ENCODE measurements at regions not wholly inside any gene's neighbourhood (a gene's known extent, or its start where the extent isn't known, plus 50 kb on each side); places are given as distances from the start of the nearest gene placed in this dataset.
"Not testable (repeated sequence)": the region's sequence is repeated elsewhere in the genome, so short reads cannot be mapped to it uniquely, and the experiment has no call there.

DNA sequence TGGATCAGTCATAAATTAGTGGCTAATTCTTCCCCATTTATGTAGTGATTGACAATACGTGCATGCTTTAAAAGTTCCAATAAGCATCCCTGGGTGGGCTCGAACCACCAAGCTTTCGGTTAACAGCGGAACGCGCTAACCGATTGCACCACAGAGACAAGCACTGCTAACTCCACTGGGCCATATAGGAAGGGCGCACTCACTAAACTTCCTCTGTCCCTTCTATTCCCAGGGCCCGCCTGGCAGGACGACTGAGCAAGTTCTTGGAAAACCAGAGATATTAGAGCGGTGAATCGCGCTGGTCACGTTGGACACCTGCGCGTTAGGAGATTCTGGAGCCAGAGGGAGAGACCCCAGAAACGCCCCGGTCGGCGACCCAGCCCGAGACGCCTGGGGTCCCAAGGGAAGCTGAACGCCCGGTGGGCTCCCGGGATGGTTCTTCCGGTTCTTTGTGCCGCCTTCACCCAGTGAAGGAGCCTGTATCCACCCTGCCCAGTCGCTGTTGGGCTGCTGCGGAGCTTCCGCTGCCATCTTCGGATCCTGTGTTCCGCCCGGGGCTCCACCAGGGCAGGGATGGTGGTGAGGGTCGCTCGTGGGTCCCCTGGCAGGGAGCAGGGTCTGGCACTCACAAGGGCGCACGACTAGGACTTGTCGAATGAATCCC lies 62.8 kb downstream of the PPIAL4A start:
- not testable (repeated sequence) for H3K9me3 ChIP-seq (ENCODE audit: control insufficient read depth in 1 of 2, low read length in 2 of 2); H3K9ac ChIP-seq (ENCODE audit: low read depth in 1 of 2, low read length in 2 of 2); H3K4me1 ChIP-seq (ENCODE audit: control insufficient read depth in 1 of 2, insufficient read depth in 2 of 2, low read length in 2 of 2); H3K4me3 ChIP-seq (ENCODE audit: low read depth in 1 of 2, low read length in 2 of 2); H3K27me3 ChIP-seq (ENCODE audit: control insufficient read depth in 1 of 2, insufficient read depth in 2 of 2, low read length in 2 of 2); H3K27ac ChIP-seq (ENCODE audit: low read depth, low read length); H3K36me3 ChIP-seq (ENCODE audit: control insufficient read depth in 1 of 2, insufficient read depth in 2 of 2, low read length in 2 of 2)

DNA sequence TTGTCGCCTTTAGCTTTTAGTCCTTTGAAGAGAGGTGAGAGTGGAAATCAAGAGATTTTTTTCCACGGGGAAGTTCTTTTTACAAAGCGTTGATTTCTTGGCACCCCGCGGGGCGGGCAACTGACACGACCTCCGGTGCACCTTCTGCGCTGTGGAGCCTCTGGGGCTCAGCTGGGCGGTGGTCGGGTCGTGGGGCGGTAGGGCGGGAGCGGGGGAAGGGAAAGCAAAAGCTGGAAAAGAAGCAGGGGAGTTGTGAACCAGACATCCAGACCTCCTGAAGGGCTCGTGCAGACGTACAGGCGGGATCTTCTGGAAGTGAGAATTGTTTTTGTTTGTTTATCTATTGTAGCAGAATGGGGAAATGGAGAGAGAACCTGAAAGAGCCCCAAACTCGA lies 63.3 kb downstream of the PPIAL4A start:
- not testable (repeated sequence) for H3K36me3 ChIP-seq (ENCODE audit: control insufficient read depth in 1 of 2, insufficient read depth in 2 of 2, low read length in 2 of 2); H3K27ac ChIP-seq (ENCODE audit: low read depth, low read length); H3K4me3 ChIP-seq (ENCODE audit: low read depth in 1 of 2, low read length in 2 of 2); H3K27me3 ChIP-seq (ENCODE audit: control insufficient read depth in 1 of 2, insufficient read depth in 2 of 2, low read length in 2 of 2); H3K4me1 ChIP-seq (ENCODE audit: control insufficient read depth in 1 of 2, insufficient read depth in 2 of 2, low read length in 2 of 2); H3K9ac ChIP-seq (ENCODE audit: low read depth in 1 of 2, low read length in 2 of 2); H3K9me3 ChIP-seq (ENCODE audit: control insufficient read depth in 1 of 2, low read length in 2 of 2)

DNA sequence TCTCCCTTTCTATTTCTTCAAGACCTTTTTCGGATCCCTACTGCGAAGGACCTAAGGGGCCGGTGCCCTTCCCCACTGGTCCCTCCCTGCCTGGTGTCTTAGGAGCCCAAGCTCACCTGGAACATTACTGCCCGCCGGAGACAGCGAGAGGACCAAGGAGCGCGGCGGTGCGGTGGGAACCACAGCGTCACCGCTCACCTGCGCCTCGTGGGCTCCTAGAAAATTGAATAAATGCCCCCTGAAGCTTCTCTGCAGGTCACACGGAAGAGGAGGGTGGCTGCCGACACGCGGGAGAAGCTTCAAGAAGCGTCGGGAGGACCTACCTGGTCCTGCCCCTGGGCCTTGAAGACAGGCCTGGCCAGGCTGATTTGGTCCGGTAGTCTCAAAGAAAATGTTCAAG lies 65.2 kb downstream of the PPIAL4A start:
- Histone ChIP-seq H3K4me1 (ENCODE audit: control insufficient read depth in 1 of 2, insufficient read depth in 2 of 2, low read length in 2 of 2) (no peaks in the 10 kb centered on the region), H3K36me3 (ENCODE audit: control insufficient read depth in 1 of 2, insufficient read depth in 2 of 2, low read length in 2 of 2) (no peaks in the 10 kb centered on the region), H3K27me3 (ENCODE audit: control insufficient read depth in 1 of 2, insufficient read depth in 2 of 2, low read length in 2 of 2) (no peaks in the 10 kb centered on the region), H3K9ac (ENCODE audit: low read depth in 1 of 2, low read length in 2 of 2) (no peak overlapping the region), H3K9me3 (ENCODE audit: control insufficient read depth in 1 of 2, low read length in 2 of 2) (no peaks in the 10 kb centered on the region), H3K4me3 (ENCODE audit: low read depth in 1 of 2, low read length in 2 of 2) (no peak overlapping the region), H3K27ac (ENCODE audit: low read depth, low read length) (no peak overlapping the region)

DNA sequence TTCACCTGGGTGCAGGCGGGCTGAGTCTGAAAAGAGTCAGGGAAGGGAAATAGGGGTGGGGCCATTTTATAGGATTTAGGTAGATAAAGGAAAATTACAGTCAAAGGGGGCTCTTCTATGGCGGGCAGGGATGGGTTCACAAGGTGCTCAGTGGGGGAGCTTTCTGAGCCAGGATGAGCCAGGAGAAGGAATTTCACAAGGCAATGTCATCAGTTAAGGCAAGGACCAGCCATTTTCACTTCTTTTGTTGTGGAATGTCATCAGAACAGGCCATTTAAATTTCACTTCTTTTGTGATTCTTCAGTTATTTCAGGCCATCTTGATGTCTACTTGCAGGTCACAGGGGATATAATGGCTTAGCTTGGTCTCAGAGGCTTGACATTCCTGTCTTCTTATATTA lies 66.4 kb downstream of the PPIAL4A start:
- H3K9me3 ChIP-seq (ENCODE audit: control insufficient read depth in 1 of 2, low read length in 2 of 2); H3K9ac ChIP-seq (ENCODE audit: low read depth in 1 of 2, low read length in 2 of 2); H3K27ac ChIP-seq (ENCODE audit: low read depth, low read length); H3K4me3 ChIP-seq (ENCODE audit: low read depth in 1 of 2, low read length in 2 of 2); H3K27me3 ChIP-seq (ENCODE audit: control insufficient read depth in 1 of 2, insufficient read depth in 2 of 2, low read length in 2 of 2); H3K4me1 ChIP-seq (ENCODE audit: control insufficient read depth in 1 of 2, insufficient read depth in 2 of 2, low read length in 2 of 2); H3K36me3 ChIP-seq (ENCODE audit: control insufficient read depth in 1 of 2, insufficient read depth in 2 of 2, low read length in 2 of 2): not testable (repeated sequence)

DNA sequence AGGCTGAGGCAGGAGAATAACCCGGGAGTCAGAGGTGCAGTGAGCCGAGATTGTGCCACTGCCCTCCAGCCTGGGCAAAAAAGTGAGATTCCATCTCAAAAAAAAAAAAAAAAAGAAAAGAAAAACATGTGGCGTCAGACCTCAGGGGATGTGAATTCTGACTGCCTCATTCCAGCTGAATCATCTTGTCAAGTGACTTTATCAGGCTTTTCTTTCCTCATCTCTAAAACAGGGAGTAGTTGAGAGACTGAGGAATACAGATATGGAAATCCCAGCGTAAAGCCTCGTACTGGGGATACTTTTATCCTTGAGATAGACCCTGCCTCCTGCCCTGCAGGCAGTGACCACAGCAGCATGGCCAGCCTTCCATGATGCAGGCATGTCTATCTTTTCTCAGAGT lies 76.4 kb downstream of the PPIAL4A start:
- not testable (repeated sequence) for H3K4me3 ChIP-seq (ENCODE audit: low read depth in 1 of 2, low read length in 2 of 2); H3K27me3 ChIP-seq (ENCODE audit: control insufficient read depth in 1 of 2, insufficient read depth in 2 of 2, low read length in 2 of 2); H3K27ac ChIP-seq (ENCODE audit: low read depth, low read length); H3K9ac ChIP-seq (ENCODE audit: low read depth in 1 of 2, low read length in 2 of 2); H3K9me3 ChIP-seq (ENCODE audit: control insufficient read depth in 1 of 2, low read length in 2 of 2); H3K4me1 ChIP-seq (ENCODE audit: control insufficient read depth in 1 of 2, insufficient read depth in 2 of 2, low read length in 2 of 2); H3K36me3 ChIP-seq (ENCODE audit: control insufficient read depth in 1 of 2, insufficient read depth in 2 of 2, low read length in 2 of 2)

DNA sequence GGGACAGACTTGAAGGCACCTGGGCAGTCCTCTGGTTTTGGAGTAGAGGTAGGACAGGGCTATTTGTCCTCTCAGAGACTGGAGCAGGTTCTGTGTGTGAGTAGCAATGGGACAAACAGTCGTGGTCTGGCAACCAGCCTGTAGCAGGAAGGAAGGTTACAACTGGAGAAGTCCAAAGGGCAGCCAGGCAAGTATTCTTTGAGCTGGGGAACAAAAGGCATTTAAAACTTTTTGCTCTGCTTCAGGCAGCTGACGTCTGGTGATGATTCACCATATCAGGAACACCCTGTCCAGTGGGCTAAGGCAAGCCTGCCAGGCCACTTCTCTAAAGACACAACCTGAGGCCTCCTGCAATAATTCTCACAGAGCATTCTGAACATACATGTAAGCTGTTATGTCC lies 83.3 kb downstream of the PPIAL4A start:
- H3K4me3 ChIP-seq (ENCODE audit: low read depth in 1 of 2, low read length in 2 of 2); H3K9ac ChIP-seq (ENCODE audit: low read depth in 1 of 2, low read length in 2 of 2); H3K9me3 ChIP-seq (ENCODE audit: control insufficient read depth in 1 of 2, low read length in 2 of 2); H3K27me3 ChIP-seq (ENCODE audit: control insufficient read depth in 1 of 2, insufficient read depth in 2 of 2, low read length in 2 of 2); H3K27ac ChIP-seq (ENCODE audit: low read depth, low read length); H3K4me1 ChIP-seq (ENCODE audit: control insufficient read depth in 1 of 2, insufficient read depth in 2 of 2, low read length in 2 of 2); H3K36me3 ChIP-seq (ENCODE audit: control insufficient read depth in 1 of 2, insufficient read depth in 2 of 2, low read length in 2 of 2): not testable (repeated sequence)

DNA sequence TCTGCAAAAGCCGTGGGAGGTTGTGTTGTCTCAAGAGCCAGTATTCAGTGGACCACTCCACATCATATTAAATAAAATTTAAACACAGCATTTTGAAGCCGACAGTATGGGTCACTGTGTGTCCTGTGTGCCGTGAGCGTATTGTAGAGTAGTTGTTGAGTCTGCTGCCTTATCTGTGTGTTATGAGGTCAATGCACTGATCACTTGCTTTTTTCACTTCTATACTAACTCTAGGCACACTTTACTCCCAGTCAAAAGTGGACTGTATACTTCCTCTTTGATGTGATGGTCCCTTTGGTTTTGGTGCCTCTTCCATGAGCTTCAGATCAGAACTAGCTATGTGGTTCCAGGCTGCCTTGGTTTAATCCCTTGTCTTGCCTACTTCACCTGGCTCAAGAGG lies 84.3 kb downstream of the PPIAL4A start:
- not testable (repeated sequence) for H3K4me3 ChIP-seq (ENCODE audit: low read depth in 1 of 2, low read length in 2 of 2); H3K9ac ChIP-seq (ENCODE audit: low read depth in 1 of 2, low read length in 2 of 2); H3K27ac ChIP-seq (ENCODE audit: low read depth, low read length); H3K36me3 ChIP-seq (ENCODE audit: control insufficient read depth in 1 of 2, insufficient read depth in 2 of 2, low read length in 2 of 2); H3K9me3 ChIP-seq (ENCODE audit: control insufficient read depth in 1 of 2, low read length in 2 of 2); H3K4me1 ChIP-seq (ENCODE audit: control insufficient read depth in 1 of 2, insufficient read depth in 2 of 2, low read length in 2 of 2); H3K27me3 ChIP-seq (ENCODE audit: control insufficient read depth in 1 of 2, insufficient read depth in 2 of 2, low read length in 2 of 2)

DNA sequence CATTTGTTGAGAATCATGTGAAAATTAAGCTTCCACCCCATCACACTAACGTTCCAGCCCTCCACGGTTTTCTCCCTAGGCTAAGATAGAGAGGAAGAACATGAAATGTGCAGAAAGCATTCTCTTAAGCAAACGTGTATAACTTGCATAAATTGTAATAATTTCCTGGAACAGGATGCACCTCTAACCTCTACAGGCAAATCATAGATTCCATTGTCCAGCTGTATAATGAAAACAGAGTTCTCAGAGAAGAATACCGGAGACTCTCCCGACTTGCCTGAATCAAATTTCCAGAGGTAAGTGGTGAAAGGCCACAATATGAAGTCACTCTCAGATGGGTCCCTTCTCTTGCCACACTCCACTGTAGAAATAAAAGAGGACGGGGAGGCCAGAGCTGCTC lies 87.7 kb downstream of the PPIAL4A start:
- H3K27me3 ChIP-seq (ENCODE audit: control insufficient read depth in 1 of 2, insufficient read depth in 2 of 2, low read length in 2 of 2); H3K36me3 ChIP-seq (ENCODE audit: control insufficient read depth in 1 of 2, insufficient read depth in 2 of 2, low read length in 2 of 2); H3K27ac ChIP-seq (ENCODE audit: low read depth, low read length); H3K4me3 ChIP-seq (ENCODE audit: low read depth in 1 of 2, low read length in 2 of 2); H3K9me3 ChIP-seq (ENCODE audit: control insufficient read depth in 1 of 2, low read length in 2 of 2); H3K4me1 ChIP-seq (ENCODE audit: control insufficient read depth in 1 of 2, insufficient read depth in 2 of 2, low read length in 2 of 2); H3K9ac ChIP-seq (ENCODE audit: low read depth in 1 of 2, low read length in 2 of 2): not testable (repeated sequence)

DNA sequence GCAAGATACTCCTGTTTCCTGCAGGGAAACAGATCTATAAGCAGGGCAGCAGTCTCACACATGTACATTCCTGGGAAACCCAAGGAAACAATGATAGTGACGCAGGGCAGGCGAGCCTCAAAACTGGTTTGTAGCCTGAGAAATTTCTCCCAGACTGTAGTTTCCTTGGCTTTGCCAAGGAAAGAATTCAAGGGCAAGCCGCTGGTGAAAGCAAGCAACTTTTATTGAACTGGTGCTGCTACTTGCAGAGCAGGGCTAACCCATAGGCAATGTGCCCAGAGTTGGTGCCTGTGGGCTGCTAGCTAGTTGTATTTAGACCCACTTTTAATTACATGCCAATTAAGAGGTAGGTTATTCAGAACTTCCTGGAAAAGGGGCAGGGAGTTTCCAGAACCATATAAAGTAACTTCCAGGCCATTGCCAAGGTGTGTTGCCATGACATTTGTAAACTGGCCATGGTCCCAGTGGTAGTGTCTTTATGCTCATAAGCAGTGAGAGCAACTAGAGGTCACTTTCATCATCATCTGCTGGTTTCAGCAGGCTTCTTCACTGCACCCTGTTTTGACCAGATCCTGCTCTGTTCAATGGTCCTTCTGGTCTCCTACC lies 92.0 kb downstream of the PPIAL4A start:
- not testable (repeated sequence) for H3K9ac ChIP-seq (ENCODE audit: low read depth in 1 of 2, low read length in 2 of 2); H3K27ac ChIP-seq (ENCODE audit: low read depth, low read length); H3K27me3 ChIP-seq (ENCODE audit: control insufficient read depth in 1 of 2, insufficient read depth in 2 of 2, low read length in 2 of 2); H3K4me1 ChIP-seq (ENCODE audit: control insufficient read depth in 1 of 2, insufficient read depth in 2 of 2, low read length in 2 of 2); H3K36me3 ChIP-seq (ENCODE audit: control insufficient read depth in 1 of 2, insufficient read depth in 2 of 2, low read length in 2 of 2); H3K9me3 ChIP-seq (ENCODE audit: control insufficient read depth in 1 of 2, low read length in 2 of 2); H3K4me3 ChIP-seq (ENCODE audit: low read depth in 1 of 2, low read length in 2 of 2)

DNA sequence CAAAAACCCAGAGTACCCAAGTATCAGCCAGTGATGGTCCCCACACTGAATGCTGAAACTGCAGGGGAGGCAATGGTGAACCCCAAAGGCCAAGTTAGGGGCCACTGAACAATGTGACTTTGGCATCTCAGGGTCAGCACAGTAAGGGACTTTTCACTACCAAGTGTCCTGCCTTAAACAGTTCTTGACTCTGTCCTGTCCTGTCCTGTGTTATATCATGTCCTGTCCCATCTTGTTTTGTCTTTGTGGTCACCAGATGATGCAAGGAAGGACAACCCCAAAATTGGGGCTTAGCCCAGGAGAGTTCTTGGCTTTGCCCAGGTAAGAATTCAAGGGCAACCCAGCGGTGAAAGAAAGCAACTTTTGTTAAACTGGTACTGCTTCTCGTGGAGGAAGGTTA lies 105.0 kb downstream of the PPIAL4A start:
- H3K27me3 ChIP-seq (ENCODE audit: control insufficient read depth in 1 of 2, insufficient read depth in 2 of 2, low read length in 2 of 2); H3K27ac ChIP-seq (ENCODE audit: low read depth, low read length); H3K9ac ChIP-seq (ENCODE audit: low read depth in 1 of 2, low read length in 2 of 2); H3K4me3 ChIP-seq (ENCODE audit: low read depth in 1 of 2, low read length in 2 of 2); H3K9me3 ChIP-seq (ENCODE audit: control insufficient read depth in 1 of 2, low read length in 2 of 2); H3K36me3 ChIP-seq (ENCODE audit: control insufficient read depth in 1 of 2, insufficient read depth in 2 of 2, low read length in 2 of 2); H3K4me1 ChIP-seq (ENCODE audit: control insufficient read depth in 1 of 2, insufficient read depth in 2 of 2, low read length in 2 of 2): not testable (repeated sequence)

DNA sequence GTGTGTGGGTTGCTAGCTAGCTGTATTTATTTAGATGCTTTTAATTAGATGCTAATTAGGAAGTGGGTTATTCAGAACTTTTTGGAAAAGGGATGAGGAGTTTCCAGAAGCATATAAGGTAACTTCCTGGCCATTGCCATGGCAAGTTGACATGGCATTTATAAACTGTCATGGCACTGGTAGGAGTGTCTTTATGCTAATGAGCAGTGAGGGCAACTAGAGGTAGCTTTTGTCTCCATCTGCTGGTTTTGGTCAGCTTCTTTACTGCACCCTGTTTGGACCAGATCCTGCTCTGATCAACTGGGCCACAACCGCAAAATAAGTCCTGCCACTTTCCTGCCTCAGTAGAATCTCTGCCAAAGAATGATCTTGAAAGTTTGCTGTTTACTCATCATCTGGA lies 105.5 kb downstream of the PPIAL4A start:
- not testable (repeated sequence) for H3K27ac ChIP-seq (ENCODE audit: low read depth, low read length); H3K4me1 ChIP-seq (ENCODE audit: control insufficient read depth in 1 of 2, insufficient read depth in 2 of 2, low read length in 2 of 2); H3K27me3 ChIP-seq (ENCODE audit: control insufficient read depth in 1 of 2, insufficient read depth in 2 of 2, low read length in 2 of 2); H3K36me3 ChIP-seq (ENCODE audit: control insufficient read depth in 1 of 2, insufficient read depth in 2 of 2, low read length in 2 of 2); H3K9ac ChIP-seq (ENCODE audit: low read depth in 1 of 2, low read length in 2 of 2); H3K9me3 ChIP-seq (ENCODE audit: control insufficient read depth in 1 of 2, low read length in 2 of 2); H3K4me3 ChIP-seq (ENCODE audit: low read depth in 1 of 2, low read length in 2 of 2)

Data from duodenal mucosa (tissue), 2 donors.